CD4-positive, alpha-beta T cell treated with Interleukin-12 subunit alpha and Interleukin-12 subunit beta, for 1 hour (primary cell): ENCODE measurements at regions not wholly inside any gene's neighbourhood (a gene's known extent, or its start where the extent isn't known, plus 50 kb on each side); places are given as distances from the start of the nearest gene placed in this dataset.
"Not testable (repeated sequence)": the region's sequence is repeated elsewhere in the genome, so short reads cannot be mapped to it uniquely, and the experiment has no call there.

Experiments used
- DNase-seq: peaks from one replicate; pipeline ENCODE4 v3.0.0-alpha.2; 2020

- DNase-seq: no peak
Observed at GRCh38 chr6:44722736-44723135, 335.2 kb downstream of the CDC5L start.

- no peak for DNase-seq
Observed at GRCh38 chr6:44723439-44724197, 336.1 kb downstream of the CDC5L start.

- DNase-seq: no peak
Observed at GRCh38 chr6:44725070-44725469, 337.6 kb downstream of the CDC5L start.

GRCh38 chr6:44727651-44728630, 340.4 kb downstream of the CDC5L start:
- DNase-seq: no peak

- no peak for DNase-seq
Observed at GRCh38 chr6:44730771-44731391, 343.4 kb downstream of the CDC5L start.

- no peak for DNase-seq
Observed at GRCh38 chr6:44731485-44732095, 344.1 kb downstream of the CDC5L start.

- DNase-seq: no peak
Observed at GRCh38 chr6:44732243-44732642, 344.7 kb downstream of the CDC5L start.

- no peak for DNase-seq
Observed at GRCh38 chr6:44733126-44733525, 345.6 kb downstream of the CDC5L start.

- no peak for DNase-seq
Observed at GRCh38 chr6:44733868-44734267, 346.4 kb downstream of the CDC5L start.

DNA sequence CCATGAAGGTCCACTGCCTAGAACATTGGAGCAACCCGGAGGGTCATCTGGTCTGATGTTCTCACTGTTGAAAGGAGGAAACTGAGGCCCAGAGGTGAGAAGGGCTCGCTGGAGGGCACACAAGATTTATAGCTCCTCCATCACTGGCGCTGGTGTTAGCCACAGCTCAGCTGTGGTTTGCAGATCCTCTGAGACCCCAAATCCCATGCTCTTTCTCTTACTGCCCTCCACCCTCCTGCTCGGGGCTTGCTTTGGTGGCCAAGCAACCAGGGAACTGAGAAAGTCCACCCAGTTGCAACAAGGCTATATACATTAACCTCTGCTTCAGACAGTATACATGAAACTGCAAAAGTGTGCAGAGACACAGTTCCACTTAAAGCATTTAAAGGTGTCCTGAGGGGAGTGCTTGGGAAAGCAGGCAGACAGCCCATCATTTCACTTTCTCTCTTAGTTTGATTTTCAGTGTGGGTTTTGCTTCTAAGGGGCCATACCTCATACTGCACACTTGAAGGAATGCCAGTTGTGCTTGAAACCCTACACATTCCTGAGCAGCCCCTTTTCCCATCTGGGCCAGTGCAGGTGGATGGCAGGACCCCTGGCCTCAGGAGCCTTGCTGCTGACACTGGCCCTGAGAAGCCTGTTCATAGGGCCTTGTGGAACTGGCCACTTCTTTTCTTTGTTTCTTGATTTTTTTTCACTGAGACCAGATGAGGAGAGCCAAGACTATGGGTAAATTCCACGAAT, 347.6 kb downstream of the CDC5L start:
- no peak for DNase-seq

DNA sequence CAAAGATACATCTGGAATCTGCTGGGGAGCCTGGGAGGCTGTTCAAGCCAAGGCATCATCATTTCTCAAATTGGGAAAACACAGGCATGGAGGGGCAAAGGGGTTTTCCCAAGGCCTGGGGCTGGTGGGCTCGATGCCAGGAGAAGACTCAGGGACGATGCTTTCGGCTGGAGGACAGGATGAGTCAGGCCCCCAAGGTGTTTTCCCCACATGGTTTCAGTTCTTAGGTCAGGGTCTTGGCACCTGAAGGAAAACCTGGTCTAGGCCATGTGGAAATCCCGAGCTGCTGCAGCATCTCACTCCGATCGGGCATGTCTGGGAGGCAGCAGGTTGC, 348.1 kb downstream of the CDC5L start:
- DNase-seq: no peak

DNA sequence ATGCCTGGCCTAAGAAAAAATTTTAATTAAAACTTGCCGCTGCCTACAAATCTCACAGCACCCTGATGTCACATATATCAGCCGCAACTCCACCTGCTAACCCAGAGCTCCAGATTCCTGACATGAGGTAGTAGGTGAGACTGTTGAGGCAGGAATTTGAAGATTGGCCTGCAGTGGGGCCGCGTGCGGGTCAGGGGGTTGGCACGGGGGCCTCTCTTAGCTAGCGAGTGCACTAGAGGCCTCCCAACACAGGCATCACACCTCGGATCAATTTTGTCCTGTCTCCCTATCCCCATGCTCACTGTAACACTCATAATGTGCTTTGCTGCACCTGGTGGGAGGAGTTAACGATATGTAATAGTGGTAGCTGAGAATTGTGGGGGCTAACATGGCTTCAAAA, 349.8 kb downstream of the CDC5L start:
- no peak for DNase-seq

GRCh38 chr6:44737829-44738528, 350.5 kb downstream of the CDC5L start:
- DNase-seq: no peak

DNA sequence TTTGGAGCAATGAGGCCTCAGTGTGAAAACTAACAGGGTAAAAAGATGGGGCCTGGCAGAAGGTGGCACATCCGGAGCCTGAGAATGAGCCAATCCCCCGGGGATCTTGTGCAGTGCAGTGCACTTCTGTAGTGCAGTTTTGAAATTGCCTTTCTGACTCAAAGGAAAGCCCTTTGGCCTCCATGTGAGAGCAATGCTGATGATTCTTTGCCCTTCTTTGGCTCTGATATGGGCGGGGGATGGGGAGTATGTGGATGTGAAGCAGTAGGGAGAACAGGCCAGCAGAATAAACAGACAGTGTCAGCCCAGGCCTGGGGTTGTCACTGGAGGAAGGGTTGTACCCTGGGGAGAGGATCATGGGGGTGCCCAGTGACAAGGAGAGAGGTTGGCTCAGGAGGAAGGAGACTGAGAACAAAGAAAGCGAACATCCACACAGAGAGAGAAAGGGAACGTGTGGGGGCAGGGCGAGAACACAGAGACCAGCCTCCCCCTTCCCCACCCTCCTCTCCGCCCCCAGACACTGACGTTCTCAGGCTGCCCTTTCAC, 351.2 kb downstream of the CDC5L start:
- DNase-seq: no peak

DNA sequence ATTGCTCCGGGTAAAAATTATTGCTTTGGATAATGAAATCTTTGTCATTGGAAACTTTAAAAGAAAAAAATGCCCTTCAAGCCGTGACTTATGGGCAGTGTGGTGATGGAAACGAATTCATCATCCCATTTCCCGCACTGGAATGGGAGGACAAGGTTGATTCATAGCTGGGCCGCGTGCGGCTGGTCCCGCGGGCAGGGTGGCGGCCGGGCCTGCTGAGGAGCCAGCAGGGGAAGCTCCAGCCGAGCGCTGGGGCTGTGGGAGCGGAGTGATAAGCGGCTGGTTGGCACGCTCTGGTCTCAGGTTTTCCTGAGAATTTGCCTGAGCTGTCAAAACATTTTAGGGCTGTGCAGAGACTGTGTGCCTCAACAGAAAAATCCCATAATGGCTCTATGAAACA, 351.7 kb downstream of the CDC5L start:
- no peak for DNase-seq

DNA sequence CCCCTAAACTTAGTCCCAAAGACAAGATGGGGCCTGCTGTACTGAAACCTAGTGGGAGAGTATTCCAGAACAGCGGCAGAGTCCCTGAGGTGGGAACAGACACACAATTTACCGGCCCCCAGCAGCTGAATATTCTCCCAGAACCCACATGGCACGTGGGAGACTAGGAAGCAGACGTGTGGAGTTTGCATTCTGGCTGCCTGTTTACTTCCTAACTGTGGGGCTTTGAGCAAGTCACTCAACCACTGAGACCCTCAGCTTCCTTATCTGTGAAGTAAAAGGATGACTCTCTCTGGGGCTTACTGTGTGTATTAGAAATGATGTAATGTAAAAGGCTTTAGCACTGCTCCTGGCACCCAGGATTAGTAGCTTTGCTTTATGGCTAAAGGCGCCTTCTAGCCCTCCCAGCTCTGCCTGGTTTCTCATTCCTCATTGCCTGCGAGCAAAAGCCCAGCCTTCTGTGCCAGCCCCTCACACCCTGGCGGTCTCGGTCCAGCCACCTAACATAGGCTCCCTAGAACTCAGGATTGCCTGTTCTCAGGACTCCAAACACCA, 353.1 kb downstream of the CDC5L start:
- no peak for DNase-seq

GRCh38 chr6:44742201-44742600, 354.7 kb downstream of the CDC5L start:
- DNase-seq: no peak

DNA sequence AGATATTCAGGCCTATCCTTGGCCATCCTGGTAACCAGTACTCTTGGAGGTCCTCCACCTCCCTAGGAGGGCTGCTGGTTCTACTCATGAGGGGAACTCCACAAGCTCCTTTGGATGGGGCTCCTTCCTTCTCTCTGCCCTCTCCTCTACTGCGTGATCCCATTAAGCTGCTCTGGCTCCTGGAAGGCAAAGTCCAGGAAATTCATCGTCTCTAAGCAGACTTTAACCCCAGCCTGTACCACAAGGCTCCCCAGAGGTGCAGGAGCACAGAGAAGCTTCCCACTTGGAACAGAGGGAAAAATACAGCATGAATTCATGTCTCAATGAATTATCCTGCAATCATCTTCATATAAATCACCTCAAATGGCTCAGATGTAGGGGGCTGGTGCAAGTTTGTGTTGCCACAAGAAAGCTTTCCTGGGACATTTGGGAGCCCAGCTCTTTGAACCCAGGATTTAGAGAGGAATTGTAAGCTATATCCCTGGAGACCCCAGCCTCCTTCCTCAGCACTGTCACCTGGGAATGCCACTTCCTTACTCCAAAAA, 355.4 kb downstream of the CDC5L start:
- DNase-seq: no peak

GRCh38 chr6:44760116-44760515, 372.6 kb downstream of the CDC5L start:
- DNase-seq: not testable (repeated sequence)

- no peak for DNase-seq
Observed at GRCh38 chr6:44761046-44761445, 373.5 kb downstream of the CDC5L start.

DNA sequence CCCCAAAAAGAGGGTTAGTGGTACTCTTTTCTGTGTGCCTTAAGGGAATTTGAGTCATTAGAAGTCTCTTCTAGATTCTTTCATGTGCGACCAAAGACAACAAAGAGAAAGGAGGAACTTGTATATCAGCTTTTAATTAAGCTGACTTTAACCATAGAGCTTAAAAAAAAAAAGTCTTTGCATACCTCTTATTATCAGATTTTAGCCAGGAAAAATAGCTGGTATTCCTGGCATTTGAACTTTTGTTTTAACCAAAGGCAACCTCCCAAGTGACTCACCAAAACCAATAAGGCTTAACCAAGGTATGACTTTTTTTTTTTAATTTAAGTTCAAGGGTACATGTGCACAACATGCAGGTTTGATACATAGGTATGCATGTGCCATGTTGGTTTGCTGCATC, 375.0 kb downstream of the CDC5L start:
- DNase-seq: no peak
